ENCODE measurements at regions not wholly inside any gene's neighbourhood (a gene's known extent, or its start where the extent isn't known, plus 50 kb on each side); places are given as distances from the start of the nearest gene placed in this dataset.

DNA sequence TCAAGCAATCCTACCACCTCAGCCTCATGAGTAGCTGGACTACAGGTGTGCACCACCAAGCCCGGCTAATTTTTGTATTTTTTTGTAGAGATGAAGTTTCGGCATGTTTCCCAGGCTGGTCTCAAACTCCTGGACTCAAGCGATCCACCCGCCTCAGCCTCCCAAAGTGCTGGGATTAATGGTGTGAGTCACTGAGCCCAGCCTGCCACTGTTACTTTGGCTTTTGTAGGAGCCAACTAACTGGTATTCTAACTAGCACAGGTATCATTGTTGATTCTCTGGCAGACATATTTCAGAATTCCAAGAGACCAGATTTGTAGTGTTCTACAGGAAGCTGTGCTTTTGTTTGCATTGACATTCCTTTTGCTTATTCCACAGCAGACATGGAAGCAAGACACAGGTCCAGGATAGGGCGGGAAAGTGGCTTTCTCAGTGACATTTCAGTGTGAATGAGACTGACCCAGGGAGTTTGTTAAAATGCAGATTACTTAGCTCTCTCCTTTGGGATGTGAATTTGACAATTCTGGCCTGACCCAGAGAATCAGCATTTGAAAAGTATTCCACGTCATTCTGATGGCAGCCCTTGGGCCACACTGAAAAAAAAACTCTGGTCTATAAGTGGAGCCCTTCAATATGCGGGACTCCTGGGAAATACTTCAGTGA lies 52.2 kb upstream of the PAX6 start:
- no peak for DNase-seq (ENCODE audit: low read depth in 2 of 3, low spot score in 2 of 3)

DNA sequence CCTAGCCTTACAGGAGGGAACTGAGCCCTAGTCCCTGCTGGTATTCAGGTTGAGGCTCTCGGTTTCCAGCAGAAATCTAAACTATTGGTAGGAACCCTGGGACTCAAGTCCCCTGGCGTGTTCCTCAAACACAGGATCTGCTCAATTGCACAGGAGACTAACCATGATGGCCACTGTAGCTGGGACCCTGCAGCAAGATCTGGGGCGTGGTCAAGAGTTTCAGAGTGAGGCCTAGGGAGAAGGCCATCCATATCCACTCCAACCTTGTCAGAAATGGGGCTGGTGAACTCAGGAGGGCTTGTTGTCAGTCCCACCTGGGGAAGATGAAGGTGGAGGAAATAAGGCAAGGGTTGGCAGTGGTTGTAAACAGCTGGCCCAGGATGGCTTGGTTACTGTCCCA lies 49.9 kb upstream of the PAX6 start:
- no peak for DNase-seq (ENCODE audit: low read depth in 2 of 3, low spot score in 2 of 3)

Measured in activated CD8-positive, alpha-beta memory T cell treated with anti-CD3 and anti-CD28 coated beads for 48 hours (primary cell).